ENCODE measurements at regions not wholly inside any gene's neighbourhood (a gene's known extent, or its start where the extent isn't known, plus 50 kb on each side); places are given as distances from the start of the nearest gene placed in this dataset.

DNA sequence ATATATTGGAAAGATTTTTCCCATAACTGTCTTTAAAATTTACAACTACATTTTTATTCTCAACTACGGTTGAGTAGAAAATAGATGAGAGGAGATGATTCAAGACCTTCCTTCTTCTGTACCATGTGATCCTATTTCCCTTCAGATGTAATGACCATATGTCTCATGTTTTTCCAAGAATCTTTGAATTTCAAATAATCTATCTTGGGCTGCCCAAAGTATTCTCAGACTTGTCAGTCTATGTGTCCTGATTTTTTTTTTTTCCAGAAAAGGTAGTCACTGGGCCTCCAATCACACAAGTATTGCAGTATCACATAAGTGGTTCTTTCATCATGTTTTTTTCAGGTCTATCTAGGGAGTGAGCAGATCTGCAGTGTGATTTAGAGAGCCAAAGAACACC lies 392.4 kb downstream of the RFC3 start:
- no peak overlapping the region for H3K4me3 ChIP-seq (ENCODE audit: low read depth, low read length)
- TF ChIP-seq, protein P1, sequence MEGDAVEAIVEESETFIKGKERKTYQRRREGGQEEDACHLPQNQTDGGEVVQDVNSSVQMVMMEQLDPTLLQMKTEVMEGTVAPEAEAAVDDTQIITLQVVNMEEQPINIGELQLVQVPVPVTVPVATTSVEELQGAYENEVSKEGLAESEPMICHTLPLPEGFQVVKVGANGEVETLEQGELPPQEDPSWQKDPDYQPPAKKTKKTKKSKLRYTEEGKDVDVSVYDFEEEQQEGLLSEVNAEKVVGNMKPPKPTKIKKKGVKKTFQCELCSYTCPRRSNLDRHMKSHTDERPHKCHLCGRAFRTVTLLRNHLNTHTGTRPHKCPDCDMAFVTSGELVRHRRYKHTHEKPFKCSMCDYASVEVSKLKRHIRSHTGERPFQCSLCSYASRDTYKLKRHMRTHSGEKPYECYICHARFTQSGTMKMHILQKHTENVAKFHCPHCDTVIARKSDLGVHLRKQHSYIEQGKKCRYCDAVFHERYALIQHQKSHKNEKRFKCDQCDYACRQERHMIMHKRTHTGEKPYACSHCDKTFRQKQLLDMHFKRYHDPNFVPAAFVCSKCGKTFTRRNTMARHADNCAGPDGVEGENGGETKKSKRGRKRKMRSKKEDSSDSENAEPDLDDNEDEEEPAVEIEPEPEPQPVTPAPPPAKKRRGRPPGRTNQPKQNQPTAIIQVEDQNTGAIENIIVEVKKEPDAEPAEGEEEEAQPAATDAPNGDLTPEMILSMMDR (IDR thresholded peaks at IDR 0.05; ENCODE audit: low read depth, low read length) = no peak

DNA sequence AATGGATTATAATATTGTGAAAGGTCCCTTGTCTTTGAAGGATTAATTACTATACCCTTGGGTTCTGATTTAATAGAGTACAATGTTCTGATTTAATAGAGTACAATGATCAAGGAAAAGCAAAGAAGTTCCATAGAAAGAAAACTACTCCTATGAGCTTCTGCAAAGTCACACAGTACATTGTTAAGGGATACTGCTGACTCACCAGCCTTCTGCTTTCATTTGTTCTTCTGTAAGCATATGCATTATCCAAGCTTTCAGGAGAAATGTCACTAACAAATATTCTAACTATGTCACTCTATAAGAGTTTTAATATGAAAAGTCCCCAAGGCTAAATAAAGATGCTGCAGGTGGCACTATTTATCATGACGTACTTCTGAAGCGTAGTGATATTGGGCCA lies 396.7 kb downstream of the RFC3 start:
- no peak overlapping the region for H3K4me3 ChIP-seq (ENCODE audit: low read depth, low read length)
- TF ChIP-seq, protein P1 (IDR thresholded peaks at IDR 0.05; ENCODE audit: low read depth, low read length) = no peak

DNA sequence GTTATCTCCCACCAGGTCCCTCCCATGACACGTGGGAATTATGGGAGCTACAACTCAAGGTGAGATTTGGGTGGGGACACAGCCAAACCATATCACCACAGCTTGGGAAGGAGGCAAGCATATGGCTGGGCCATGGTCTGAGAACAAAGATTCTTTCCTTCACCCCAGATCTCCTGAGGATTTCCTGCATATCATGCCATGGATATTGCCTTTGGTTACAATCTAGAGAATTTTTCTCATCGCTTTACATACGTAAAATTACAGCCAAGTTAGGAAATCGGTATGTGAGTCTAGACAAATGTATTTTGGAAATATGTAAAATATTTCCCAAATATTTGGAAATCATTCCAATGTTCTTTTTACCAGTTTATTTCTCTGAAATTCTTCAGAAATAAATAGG lies 398.3 kb downstream of the RFC3 start:
- no peak overlapping the region for H3K4me3 ChIP-seq (ENCODE audit: low read depth, low read length)
- TF ChIP-seq, protein P1 (IDR thresholded peaks at IDR 0.05; ENCODE audit: low read depth, low read length) = no peak

DNA sequence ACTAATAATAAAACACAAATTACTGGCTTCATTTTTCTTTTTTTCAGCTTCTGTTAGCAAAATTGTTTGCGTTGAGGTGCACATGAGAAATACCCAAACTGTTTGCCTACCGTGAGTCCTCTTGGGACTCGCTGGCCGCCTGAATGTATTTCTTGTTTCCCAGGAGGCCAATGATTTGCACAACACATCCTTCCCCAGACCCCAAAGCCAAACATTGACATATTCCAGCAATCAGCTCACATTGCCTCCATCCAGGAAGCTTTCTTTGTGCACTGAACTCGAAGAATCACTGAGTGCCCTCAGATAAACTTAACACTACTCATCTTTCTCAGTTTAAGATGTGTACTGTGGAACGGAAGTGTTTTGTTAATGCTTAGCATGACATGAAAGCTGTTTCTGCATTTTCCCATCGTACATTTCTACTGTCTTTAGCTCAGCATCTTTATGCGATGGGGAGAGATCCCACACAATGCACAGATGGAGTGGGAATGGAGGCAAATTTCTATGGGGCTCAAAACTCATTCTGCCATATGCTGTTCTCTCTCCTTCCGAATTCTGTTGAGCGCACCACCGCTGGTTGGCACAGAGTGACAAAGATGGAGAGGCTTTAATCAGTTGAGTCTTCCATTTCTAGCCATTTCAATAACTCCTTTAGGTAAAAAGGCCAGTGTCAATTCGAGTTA lies 399.5 kb downstream of the RFC3 start:
- H3K4me3 ChIP-seq (ENCODE audit: low read depth, low read length) = no peak overlapping the region
- TF ChIP-seq, protein P1 (IDR thresholded peaks at IDR 0.05; ENCODE audit: low read depth, low read length) = no peak

DNA sequence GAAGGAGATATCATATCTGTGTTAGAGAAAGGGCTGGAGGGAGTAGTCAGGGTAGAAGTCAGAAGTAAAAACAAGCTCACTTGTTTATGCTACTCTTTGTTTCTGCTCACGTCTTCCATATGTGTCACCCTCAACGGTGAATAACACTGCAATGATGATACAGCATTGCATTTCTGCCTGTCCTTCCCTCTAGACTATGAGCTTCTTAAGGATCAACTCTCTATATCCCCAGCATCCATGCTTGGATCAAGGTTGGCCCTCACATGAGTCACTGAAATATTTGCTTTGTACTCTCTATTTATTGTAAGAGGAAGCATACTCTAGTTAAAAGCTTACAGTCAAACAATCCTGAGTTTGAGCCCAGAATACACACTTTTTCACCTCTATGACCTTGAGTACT lies 406.0 kb downstream of the RFC3 start:
- H3K4me3 ChIP-seq (ENCODE audit: low read depth, low read length) = no peak overlapping the region
- TF ChIP-seq, protein P1 (IDR thresholded peaks at IDR 0.05; ENCODE audit: low read depth, low read length) = no peak

DNA sequence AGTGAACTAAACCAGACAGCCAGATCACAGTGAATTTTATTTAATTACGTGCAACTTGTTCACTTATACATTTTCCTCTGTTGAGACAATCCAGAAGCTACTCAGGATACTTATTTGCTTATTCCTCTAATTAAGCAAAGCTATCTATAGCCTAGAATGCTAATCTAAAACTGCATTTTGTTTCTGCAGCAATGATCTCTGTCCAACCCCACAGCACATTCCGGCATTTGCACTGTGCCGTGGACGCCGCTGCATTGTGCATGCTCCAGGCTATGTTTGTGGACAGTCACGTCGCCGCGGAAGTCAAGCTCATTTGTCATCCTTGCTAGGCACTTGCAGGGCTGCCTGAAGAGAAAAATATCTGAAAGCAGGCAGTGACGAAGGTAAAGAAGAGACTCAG lies 406.9 kb downstream of the RFC3 start:
- no peak overlapping the region for H3K4me3 ChIP-seq (ENCODE audit: low read depth, low read length)
- TF ChIP-seq, protein P1 (IDR thresholded peaks at IDR 0.05; ENCODE audit: low read depth, low read length) = no peak

DNA sequence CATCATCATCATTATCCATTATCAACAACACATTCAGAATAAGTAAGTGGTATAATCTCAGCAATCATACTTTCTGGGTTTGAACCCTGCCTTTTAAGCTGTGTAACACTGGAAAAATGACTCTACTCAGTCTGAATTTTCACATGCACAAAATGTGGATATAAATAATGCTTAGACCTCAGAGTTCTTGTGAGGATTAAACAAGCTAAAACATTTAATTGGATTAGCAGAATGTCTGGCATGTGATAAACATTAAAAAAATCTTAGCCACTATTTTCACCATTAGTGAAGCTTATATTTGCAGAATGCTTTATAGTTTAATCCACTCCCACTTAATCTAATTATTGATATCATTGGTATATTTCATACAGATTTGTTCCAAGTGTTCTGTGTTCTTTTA lies 412.3 kb downstream of the RFC3 start:
- TF ChIP-seq, protein P1 (IDR thresholded peaks at IDR 0.05; ENCODE audit: low read depth, low read length) = no peak
- H3K4me3 ChIP-seq (ENCODE audit: low read depth, low read length) = no peak overlapping the region

All from WI38 (cell line).